Tibial nerve (tissue), 4 donors: ENCODE measurements at regions not wholly inside any gene's neighbourhood (a gene's known extent, or its start where the extent isn't known, plus 50 kb on each side); places are given as distances from the start of the nearest gene placed in this dataset.
"Not testable (repeated sequence)": the region's sequence is repeated elsewhere in the genome, so short reads cannot be mapped to it uniquely, and the experiment has no call there.

Experiments used
- EP300 ChIP-seq, 2 donors: sonication (generic); formaldehyde crosslinking; IDR thresholded peaks; one replicate each; pipeline ENCODE4 v1.6.1; 2017; ENCODE audit warnings: antibody characterized with exemption in 2 of 2, mild to moderate bottlenecking in 1 of 2
- TF ChIP-seq, protein P1 (sequence below), 5 experiments: fragments of 200-600 bp in 3 of 5; fragments of 450-650 bp in 2 of 5; sonication (generic) in 3 of 5; IDR thresholded peaks; one replicate each; pipeline ENCODE4 v1.5.1; 2016 to 2019; ENCODE audit warnings: antibody characterized with exemption in 5 of 5, mild to moderate bottlenecking in 3 of 5, moderate library complexity in 2 of 5

DNA sequence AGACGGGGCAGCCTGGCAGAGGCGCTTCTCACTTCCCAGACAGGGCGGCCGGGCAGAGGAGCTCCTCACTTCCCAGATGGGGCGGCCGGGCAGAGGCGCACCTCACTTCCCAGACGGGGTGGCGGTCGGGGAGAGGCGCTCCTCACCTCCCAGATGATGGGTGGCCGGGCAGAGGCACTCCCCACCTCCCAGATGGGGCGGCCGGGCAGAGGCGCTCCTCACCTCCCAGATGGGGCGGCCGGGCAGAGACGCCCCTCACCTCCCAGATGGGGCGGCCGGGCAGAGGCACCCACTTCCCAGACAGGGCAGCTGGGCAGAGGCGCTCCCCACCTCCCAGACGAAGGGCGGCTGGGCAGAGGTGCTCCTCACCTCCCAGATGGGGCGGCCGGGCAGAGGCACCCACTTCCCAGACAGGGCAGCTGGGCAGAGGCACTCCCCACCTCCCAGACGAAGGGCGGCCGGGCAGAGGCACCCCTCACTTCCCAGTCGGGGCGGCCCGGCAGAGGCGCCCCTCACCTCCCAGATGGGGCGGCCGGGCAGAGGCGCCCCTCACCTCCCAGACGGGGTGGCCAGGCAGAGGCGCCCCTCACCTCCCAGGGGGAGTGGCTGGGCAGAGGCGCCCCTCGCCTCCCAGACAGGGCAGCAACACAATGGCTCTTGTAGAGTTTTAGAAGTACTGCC, 258.8 kb downstream of the HAPSTR1 start:
- TF ChIP-seq, protein P1, sequence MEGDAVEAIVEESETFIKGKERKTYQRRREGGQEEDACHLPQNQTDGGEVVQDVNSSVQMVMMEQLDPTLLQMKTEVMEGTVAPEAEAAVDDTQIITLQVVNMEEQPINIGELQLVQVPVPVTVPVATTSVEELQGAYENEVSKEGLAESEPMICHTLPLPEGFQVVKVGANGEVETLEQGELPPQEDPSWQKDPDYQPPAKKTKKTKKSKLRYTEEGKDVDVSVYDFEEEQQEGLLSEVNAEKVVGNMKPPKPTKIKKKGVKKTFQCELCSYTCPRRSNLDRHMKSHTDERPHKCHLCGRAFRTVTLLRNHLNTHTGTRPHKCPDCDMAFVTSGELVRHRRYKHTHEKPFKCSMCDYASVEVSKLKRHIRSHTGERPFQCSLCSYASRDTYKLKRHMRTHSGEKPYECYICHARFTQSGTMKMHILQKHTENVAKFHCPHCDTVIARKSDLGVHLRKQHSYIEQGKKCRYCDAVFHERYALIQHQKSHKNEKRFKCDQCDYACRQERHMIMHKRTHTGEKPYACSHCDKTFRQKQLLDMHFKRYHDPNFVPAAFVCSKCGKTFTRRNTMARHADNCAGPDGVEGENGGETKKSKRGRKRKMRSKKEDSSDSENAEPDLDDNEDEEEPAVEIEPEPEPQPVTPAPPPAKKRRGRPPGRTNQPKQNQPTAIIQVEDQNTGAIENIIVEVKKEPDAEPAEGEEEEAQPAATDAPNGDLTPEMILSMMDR (IDR thresholded peaks at IDR 0.05) = not testable (repeated sequence)
- TF ChIP-seq EP300 (IDR thresholded peaks at IDR 0.05) = not testable (repeated sequence)
